Left cardiac atrium (tissue), 4 donors: ENCODE measurements at regions not wholly inside any gene's neighbourhood (a gene's known extent, or its start where the extent isn't known, plus 50 kb on each side); places are given as distances from the start of the nearest gene placed in this dataset.
"Not testable (repeated sequence)": the region's sequence is repeated elsewhere in the genome, so short reads cannot be mapped to it uniquely, and the experiment has no call there.

Experiments used
- ATAC-seq, 2 donors: fragments of 200-7000 bp; cut with Tn5 transposase; one replicate each; pipeline ENCODE4 v1.9.1; 2020; ENCODE audit warnings: mild to moderate bottlenecking in 2 of 2, moderate library complexity in 2 of 2
- DNase-seq: peaks from one replicate; pipeline ENCODE4 v3.0.0-alpha.2; 2020
- intact Hi-C, 2 donors: fragments of 100-400 bp; cut with DNase I; formaldehyde crosslinking; loops; one replicate each; pipeline versions ENCODE4 v1.14.1 to v1.15.1; 2022 to 2023
- donor health status: DM: no; HTN: yes; CAD: no.
- donor health status: DM: no; HTN: yes; CAD: no; lungs with severe emphysema.
- donor health status: DM: yes; HTN: yes; CAD: no.
- donor health status: Dilated cardiomyopathy.

DNA sequence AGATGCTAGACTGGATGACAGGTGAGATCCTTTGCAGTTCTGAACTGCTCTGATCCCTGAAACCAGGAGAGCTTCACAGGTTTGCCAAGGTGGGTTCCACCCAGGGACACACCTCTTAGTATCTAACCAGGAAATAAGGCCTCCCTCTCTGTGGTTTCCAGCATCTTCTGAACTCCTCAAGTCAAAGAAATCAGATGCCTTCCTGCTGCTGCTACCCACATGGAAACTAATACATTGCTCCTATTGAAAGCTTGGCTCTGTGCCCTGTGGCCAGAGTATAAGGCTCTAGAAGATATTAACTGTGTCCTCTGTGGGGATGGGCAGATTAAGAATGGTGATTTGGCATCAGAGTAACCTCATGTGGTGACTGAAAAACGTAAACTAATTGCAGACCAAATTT lies 75.0 kb upstream of the MRPS6 start:
- DNase-seq (no peak), ATAC-seq (no peak)
- intact Hi-C loops, result no loop called here

DNA sequence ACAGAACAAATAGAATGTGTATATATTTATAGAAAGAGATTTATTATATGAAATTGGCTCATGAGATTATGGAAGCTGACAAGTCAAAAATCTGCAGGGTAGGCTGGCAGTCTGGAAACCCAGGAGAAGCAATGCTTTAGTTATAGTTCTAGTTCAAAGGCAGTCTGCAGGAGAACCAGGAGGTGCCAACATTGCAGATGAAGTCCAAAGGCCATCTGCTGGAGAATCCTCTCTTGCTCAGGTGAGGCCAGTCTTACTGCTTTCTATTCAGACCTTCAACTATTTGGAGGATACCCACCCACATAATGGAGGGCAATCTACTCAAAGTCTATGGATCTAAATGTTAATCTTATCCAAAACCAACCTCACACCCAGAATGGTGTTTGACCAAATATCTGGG lies 75.9 kb upstream of the MRPS6 start:
- intact Hi-C loops, result no loop called here
- ATAC-seq (no peak), DNase-seq (no peak)

DNA sequence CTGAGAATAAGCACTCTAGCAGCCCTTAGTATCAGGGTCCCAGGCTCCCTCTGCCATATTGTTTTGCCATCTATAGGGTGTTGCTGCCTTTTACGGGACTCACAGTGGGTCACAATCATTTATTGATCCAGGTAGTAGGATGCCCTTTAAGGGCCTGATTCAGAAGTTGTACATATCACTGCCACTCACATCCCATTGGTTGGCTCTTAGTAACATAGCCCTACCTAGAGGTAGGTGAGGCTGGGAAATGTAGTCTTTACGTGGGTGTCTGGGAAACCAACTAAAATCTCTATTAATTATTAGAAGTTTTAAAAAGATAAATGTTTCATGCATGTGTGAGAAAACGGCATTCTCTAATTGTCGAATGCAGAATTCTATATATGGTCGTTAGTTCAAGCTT lies 78.8 kb upstream of the ATP5PO start:
- DNase-seq (no peak), ATAC-seq (no peak)
- intact Hi-C loops, result no loop called here

DNA sequence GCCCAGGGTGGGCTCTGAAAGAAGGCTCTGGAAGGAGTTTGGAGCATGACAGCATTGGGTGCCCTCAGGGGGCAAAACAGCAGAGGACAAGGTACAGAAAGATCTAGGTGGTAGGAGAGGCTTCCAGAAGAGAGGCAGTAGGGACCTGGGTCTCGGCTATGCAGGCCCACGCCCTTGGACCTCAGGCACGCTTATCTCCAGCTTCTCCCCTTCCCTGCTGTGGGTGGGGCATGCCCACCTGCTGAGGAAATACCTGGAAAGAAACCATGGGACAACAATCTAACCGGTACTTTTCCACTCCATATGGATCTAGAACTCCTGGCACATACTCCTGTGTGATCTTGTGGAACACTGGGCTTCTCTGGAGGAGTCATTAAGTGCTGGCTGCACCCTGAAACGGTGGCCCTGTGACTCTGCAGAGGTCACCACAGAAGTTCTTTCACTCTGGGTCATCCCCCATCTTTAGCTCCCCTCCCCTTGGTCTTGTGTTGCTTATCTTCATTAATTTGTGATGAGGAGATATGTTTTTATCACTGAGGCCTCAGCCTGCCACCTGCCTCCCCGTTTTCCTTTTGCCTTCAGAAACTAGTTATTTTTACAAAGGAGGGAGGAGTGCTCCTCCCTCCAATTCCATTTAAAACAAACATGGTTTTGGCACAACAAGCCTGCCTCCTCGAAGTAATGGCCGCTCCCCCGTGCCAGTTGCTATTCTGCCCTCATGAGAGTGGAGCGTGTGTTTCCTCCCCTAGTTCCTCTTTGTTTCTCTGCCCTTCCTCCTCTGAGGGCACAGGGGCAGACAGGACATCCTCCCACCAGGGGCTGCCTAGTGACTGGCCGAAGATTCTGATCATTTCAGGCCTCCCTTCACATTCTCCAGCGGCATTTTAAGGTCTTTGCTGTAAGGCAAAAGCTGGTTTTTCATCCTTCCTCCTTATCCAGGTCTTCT lies 78.0 kb upstream of the ATP5PO start:
- peak; percentile 55 to 70 for ATAC-seq
- intact Hi-C loops, result no loop called here
- no peak for DNase-seq

DNA sequence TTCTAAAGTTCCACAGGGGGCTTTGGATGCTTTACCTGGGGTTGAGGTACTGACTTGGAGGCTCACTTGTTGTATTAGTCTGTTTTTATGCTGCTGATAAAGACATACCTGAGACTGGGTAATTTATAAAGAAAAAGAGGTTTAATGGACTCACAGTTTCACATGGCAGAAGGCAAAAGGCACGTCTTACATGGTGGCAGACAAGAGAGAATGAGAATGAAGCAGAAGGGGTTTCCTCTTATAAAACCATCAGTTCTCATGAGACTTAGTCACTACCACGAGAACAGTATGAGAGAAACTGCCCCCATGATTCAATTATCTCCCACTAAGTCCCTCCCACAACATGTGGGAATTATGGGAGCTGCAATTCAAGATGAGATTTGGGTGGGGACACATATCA lies 76.8 kb upstream of the ATP5PO start:
- ATAC-seq, DNase-seq, intact Hi-C loops: not testable (repeated sequence)

DNA sequence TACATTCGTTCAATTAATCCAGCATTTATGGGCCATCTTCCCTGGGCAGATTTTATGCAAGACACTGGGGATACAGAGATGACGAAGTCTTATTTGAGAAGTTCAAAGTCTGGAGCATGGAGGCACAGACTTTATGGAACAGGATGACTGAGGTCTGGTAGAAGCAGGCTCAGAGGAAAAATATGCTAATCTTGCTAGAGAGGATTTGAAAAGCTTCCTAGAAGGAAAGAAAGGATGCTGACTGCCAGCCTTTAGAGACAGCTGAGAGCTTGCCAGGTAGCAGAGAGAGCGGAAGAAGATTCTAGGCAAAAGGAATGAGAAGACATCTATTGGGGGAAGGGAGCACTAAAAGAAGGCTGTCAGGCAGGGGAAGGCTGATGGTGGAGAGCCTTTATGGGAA lies 75.5 kb upstream of the ATP5PO start:
- intact Hi-C loops, result no loop called here
- no peak for ATAC-seq
- DNase-seq, result no peak

DNA sequence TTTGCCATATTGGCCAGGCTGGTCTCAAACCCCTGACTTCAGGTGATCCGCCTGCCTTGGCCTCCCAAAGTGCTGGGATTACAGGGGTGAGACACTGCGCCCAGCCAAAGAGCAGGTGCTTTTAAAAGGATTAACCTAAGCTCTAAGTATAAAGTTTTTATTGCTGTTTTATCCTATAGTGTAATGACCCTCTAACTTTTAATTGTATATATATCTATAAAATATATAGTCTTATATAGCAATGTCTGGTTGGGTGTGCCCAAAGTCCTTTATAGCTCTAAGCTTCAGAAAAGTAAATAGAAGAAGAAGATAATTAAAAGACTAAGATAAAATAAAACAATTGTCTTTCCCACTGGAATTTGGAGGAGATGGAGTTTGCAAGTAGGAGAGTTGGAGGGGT lies 73.8 kb upstream of the ATP5PO start:
- intact Hi-C loops, result no loop called here
- DNase-seq, result no peak
- no peak for ATAC-seq

DNA sequence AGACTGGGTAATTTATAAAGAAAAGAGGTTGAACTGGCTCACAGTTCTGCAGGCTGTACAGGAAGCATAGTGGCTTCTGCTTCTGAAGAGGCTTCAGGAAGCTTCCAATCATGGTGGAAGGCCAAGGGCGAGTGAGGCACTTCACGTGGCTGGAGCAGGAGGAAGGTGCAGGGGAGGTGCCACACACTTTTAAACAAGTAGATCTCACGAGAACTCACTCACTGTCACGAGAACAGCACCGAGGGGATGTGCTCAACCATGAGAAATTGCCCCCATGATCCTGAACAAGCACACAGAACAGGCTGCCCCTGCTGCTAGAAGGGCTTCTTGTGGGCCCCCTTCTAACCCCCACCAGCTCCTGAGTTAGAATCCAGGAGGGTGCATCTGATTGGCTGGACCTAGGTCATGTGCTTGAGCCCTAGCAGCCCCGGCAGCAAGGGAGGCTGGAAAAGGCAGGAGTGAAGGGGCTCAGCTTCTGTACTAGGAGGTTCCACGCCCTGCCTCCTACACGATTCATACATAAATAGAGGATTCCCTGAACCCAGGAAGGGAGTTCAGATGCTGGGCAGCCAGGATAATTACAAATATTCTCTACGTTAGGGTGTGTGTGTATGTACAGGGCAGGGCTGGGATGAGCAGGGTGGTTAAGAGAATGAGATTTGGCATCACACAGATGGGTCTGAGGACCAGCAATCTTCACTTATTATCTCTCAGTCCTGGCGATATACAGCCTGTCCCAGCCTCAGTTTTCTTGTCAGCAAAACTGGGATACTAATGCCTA lies 72.8 kb upstream of the ATP5PO start:
- DNase-seq (no peak), ATAC-seq (no peak)
- intact Hi-C loops, result no loop called here

DNA sequence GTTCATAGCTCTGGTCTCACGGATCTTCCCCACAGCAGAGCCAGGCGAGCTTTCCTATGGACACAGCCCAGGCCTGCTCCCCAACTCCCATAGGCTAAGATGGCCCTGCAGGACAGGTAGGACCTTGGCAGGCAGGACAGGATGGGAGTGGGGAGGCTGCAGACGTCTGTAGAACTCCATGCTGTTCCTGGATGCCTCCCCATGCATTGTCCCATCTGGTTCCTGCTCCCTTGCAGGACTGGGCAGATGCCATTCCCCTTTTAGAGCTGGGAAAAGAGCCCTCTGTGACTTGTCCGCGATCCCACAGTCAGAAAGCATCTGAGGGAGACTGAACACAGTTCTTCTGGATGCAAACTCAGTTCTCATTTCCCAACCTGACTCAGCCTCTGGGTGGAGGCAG lies 71.9 kb upstream of the ATP5PO start:
- ATAC-seq (no peak), DNase-seq (no peak)
- intact Hi-C loops, result no loop called here

DNA sequence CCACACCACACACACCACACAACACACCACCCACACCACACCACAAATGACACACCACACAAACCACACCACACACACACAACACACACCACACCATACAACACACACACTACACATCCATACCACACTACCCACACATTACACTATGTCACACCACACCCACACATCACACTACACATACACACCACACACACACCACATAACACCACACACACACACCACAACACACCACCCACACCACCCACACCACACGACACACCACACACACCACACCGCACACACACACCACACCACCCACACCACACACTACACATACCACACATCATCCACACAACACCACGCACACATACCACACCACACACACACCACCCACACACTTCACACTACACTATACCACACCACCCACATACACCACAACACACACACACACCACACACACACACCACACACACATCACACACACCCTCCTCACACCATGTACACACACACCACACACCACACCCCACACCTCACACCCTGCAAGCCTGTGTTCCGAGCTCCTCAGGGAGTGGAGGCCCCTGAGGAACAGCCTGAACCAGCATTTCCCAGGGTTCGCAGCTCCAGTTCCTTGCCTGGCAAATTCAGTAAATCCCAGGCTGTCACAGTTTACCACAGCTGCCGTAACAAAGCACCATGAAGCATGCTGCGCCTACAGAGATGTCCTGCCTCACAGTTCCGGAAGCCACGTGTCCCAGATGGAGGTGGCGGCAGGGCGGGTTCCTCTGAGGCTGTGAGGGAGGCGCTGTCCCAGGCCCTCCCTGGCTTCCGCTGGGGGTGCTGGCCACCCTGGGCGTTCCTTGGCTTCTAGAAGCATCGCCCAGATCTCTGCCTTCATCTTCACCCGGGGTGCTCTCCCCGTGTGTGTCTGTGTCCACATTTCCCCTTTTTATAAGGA lies 69.8 kb upstream of the ATP5PO start:
- intact Hi-C loops, result no loop called here
- no peak for DNase-seq
- no peak for ATAC-seq

DNA sequence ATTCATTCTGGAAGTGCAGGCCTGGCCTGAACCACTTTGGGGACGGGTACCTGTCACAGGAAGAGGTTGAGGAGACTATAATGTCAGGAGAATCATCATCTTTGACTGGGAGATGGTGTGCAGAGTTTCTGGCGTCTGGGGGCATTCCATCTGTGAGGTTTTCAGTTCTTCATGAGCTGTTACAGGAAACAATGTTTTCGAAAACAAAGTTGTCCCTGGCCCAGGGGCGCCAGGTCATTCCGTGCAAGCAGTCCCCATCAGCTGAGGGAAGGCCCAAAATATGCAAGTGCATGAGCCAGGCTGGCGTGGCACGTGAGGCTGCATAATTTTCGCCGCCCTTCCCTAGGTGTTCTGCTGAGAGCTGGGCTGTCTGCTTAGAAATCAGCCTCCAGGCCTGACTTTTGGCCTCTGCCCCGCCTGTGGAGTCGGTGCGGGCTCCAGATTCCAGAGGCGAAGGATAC lies 68.4 kb upstream of the ATP5PO start:
- ATAC-seq (no peak), DNase-seq (no peak)
- intact Hi-C loops, result no loop called here

DNA sequence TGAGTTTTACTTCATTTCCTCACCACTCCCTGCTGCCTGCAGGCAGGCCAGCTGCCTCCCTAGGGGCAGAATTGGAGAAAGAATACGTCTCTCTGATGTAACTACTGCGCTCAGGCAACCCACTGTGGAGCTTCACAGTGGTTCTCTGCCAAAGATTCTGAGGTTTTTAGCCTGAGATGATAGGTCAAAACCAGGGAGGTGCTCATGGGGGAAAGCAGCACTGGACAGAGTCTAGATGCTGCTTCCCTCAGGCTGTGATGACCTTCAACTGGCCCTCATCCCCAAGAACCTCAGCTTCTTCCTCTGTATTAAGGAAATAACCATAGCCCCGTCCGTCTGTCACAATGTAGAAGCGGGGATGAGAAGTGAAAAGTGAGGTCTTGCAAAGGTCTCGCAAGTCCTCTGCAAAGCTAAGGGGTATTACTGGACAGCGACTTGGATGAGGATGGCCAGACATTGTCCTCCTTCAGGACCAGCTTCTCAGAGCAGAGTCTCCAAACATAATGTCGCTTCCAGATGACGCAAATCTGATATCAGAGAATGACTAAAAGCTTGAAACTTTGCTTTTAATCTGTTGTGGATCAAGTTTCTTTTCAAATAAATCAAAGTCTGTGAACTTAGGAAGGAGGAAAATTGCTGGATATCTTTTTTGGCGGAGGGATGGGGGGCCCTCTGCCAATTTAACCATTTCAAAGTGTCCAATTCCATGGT lies 65.9 kb upstream of the ATP5PO start:
- DNase-seq, result peak; percentile 38
- peak; percentile 14 to 58 for ATAC-seq
- intact Hi-C loops, result no loop called here

DNA sequence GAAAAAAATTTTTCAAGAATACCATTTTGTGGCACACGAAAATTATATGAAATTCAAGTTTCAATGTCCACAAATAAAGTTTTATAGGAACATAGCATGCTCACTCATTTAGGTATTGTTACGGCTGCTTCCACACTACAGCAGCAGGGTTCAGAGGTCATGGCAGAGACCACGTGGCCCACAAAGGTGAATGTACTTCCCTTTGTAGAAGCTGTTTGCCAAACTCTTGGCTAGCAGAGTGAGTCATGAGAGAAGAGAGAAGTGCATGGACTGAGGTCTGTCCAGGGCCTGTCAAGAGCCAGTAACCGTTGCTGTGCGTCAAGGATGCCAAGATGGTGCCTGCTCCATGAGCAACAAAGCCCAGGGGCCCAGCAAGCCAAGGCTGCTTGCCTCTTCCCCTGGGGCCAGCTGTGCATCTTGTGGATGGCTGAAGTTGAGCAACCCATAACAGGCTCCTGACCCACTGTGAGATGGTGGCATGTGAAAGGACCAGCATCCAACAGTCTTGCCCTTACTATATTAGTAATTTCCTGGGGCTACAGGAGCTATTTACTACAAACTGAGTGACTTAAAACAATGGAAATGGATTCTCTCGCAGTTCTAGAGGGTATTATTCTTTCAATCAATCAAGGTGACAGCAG lies 64.8 kb upstream of the ATP5PO start:
- intact Hi-C loops, result no loop called here
- no peak for DNase-seq
- no peak for ATAC-seq

DNA sequence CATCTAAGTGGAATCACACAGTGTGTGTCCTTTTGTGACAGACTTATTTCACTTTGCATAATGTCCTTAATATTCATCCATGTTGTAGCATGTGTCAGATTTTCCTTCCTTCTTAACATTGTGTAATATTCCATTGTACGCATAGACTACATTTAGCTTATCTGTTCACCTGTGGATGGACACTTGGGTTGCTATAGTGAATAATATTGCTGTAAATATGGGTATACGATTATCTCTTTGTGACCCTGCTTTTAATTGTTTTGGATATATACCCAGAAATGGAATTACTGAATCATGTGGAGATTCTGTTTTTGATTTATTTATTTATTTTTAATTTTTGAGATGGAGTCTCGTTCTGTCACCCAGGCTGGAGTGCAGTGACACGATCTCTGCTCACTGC lies 63.0 kb upstream of the ATP5PO start:
- DNase-seq (no peak), ATAC-seq (no peak)
- intact Hi-C loops, result no loop called here

DNA sequence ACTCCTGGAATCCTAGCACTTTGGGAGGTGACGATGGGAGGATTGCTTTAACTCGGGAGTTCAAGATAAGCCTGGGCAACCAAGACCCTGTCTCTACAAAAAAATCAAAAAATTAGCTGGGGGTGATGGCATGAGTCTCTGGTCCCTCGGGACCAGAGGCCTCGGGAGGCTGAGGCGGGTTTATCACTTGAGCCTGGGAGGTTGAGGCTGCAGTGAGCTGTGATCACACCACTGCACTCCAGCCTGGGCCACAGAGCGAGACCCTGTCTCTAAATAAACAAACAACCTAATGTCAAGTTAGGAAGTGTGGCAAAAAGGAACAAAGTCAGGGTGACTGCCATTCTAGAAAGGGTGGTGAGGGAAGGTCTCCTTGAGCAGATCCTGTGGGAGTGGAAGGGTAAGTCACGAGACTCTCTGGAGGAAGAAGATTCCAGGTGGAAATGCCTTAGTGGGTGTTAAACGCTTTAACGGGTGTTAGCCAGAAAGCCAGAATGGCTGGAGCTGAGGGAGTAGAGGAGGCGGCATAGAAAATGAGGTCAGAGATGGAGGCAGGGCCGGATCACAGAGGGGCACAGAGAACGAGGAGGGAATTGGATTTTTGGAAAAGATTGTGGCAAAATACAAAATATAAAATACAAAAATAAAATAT lies 62.2 kb upstream of the ATP5PO start:
- DNase-seq (no peak), ATAC-seq (no peak)
- intact Hi-C loops, result no loop called here

DNA sequence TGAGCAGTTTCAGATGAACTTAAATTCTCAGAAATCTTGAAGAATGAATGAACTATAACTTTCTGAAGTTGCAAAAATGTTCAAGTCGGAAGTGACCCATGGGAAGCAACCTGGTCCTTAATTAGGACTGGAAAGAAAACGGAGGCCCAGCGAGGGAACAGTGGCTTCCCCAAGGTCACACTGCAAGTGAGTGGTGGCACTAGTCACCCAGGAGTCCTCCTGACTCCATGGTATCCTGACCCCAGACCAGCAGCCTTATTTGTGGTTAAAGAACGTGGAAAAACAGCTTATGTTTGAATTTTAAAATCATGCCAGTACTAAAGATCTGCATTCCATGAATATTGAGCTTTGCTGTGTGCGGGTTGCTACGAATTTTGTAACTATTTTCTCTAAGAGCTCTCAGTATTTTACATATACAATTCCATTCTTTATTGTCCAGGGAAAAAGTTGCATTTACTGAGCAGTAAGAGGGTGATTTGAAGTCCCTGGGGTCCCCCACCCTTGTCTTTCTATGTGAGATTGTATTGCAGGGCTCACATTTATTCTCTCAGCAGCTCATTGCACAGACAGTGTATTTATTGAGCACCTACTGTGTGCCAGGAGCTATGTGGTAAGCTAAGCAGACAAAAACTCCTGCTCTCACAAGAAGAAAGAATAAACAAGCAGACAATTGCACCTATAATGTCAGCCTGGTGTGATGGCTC lies 61.6 kb upstream of the ATP5PO start:
- ATAC-seq (peak in 1 of 2 donors; percentile 9), DNase-seq (no peak)
- intact Hi-C loops, result no loop called here
